ENCODE measurements at regions not wholly inside any gene's neighbourhood (a gene's known extent, or its start where the extent isn't known, plus 50 kb on each side); places are given as distances from the start of the nearest gene placed in this dataset.

- TF ChIP-seq CTCF (IDR thresholded peaks at IDR 0.05; ENCODE audit: low read length) (no peak), EZH2 (optimal IDR thresholded peaks at IDR 0.05; ENCODE audit: low read depth, low read length) (no peak)
These were observed 318.7 kb downstream of the SOX4 start for GRCh38 chr6:21912151-21912832.

Measured in MM.1S (cell line).